ENCODE measurements at regions not wholly inside any gene's neighbourhood (a gene's known extent, or its start where the extent isn't known, plus 50 kb on each side); places are given as distances from the start of the nearest gene placed in this dataset.

- TF ChIP-seq CTCF (conservative IDR thresholded peaks at IDR 0.05; ENCODE audit: low read depth, low read length) (no peak), RAD21 (IDR thresholded peaks at IDR 0.05; ENCODE audit: low read length) (no peak), USF2 (IDR thresholded peaks at IDR 0.05; ENCODE audit: low read depth, low read length) (no peak), SMC3 (IDR thresholded peaks at IDR 0.05; ENCODE audit: low read depth, low read length) (no peak), POLR2A (IDR thresholded peaks at IDR 0.05; ENCODE audit: low read depth, low read length) (no peak), MXI1 (IDR thresholded peaks at IDR 0.05; ENCODE audit: borderline replicate concordance, low read depth, low read length) (no peak), ELK1 (IDR thresholded peaks at IDR 0.05; ENCODE audit: borderline replicate concordance, low read depth, low read length) (no peak), CEBPB (IDR thresholded peaks at IDR 0.05; ENCODE audit: low read depth, low read length) (no peak), BHLHE40 (IDR thresholded peaks at IDR 0.05; ENCODE audit: low read depth, low read length) (no peak), RCOR1 (IDR thresholded peaks at IDR 0.05; ENCODE audit: insufficient replicate concordance, low read length) (no peak), NFE2L2 (IDR thresholded peaks at IDR 0.05; ENCODE audit: low read depth, low read length) (no peak), FOS (IDR thresholded peaks at IDR 0.05; ENCODE audit: low read depth, low read length) (no peak), RFX5 (IDR thresholded peaks at IDR 0.05; ENCODE audit: low read depth, low read length) (no peak), MAFK (IDR thresholded peaks at IDR 0.05; ENCODE audit: low read depth, low read length) (no peak)
Measured at GRCh38 chr3:139261754-139262586, 81.8 kb upstream of the MRPS22 start.

All from IMR-90 (cell line).